Astrocyte of the cerebellum (primary cell): ENCODE measurements at regions not wholly inside any gene's neighbourhood (a gene's known extent, or its start where the extent isn't known, plus 50 kb on each side); places are given as distances from the start of the nearest gene placed in this dataset.
"Not testable (repeated sequence)": the region's sequence is repeated elsewhere in the genome, so short reads cannot be mapped to it uniquely, and the experiment has no call there.

Source experiments
- DNase-seq: peaks from one replicate; pipeline ENCODE4 v3.0.0-alpha.2; 2011; ENCODE audit warnings: low read depth
- H3K4me3 ChIP-seq: 2 replicates; pipeline ENCODE4 v1.5.1; 2011; ENCODE audit warnings: mild to moderate bottlenecking, low read depth, low read length, moderate library complexity
- in situ Hi-C: cut with HindIII; loops from 2 replicates; pipeline ENCODE4 v1.10.0; 2017; ENCODE audit warnings: low sequenced_read_pairs

DNA sequence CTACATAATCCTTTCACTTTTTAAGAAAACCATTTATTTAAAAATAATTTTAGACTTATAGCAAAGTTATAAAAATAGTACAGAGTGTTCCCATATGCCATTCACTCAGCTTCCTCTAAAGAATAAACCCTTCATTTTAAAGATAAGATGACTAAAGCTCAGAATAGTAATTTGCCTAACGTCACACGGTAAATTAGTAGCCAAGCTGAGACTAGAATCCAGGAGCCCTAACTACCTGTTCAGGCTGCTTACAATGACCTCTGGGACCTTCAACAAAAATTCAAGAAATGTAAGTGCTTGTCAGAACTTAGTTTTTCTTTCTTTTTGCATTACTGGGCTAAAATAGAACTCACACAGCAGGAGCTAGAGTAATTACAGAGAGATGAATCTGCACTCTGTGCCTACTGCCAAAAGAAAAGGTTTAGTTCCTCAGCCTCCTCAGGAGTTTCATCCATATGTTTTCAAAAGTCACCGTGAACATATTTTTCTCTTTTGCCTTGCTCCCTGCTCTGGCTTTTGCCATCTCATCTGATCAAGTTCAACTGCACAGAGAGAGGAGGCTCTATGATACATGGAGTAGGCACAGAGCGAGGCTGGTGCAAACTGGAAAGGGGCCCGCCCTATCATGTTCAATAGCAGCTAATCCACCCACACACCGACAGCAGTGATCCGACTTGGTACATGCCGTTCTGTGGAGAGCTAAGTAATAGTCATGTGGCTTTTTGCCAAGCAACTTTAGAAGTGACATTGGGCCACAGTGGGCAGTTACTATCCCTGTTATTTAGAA, 112.7 kb upstream of the SEC22B start:
- DNase-seq, H3K4me3 ChIP-seq, in situ Hi-C loops: not testable (repeated sequence)

DNA sequence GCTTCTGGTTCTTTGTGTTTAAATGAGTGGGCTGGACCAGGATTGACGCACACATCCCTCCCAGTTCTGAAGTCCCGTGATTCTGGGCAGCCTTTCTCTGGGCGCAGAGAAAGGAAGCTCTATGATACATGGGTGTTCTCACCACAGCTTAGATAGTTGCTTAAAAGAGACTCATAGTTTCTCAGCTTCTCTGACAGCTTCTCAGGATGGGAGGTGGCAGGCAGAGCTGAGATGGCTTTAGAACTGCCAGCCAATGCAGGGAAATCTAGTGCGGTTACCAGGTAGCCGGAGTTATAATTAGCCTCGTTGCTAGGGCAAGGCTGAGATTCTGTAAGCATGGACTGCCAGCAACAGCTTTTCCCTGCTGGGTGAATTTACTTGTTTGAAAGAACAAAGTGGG, 111.8 kb upstream of the SEC22B start:
- in situ Hi-C loops, DNase-seq, H3K4me3 ChIP-seq: not testable (repeated sequence)

- H3K4me3 ChIP-seq, DNase-seq, in situ Hi-C loops: not testable (repeated sequence)
Measured at GRCh38 chr1:120282744-120283464, 106.6 kb upstream of the SEC22B start.

DNA sequence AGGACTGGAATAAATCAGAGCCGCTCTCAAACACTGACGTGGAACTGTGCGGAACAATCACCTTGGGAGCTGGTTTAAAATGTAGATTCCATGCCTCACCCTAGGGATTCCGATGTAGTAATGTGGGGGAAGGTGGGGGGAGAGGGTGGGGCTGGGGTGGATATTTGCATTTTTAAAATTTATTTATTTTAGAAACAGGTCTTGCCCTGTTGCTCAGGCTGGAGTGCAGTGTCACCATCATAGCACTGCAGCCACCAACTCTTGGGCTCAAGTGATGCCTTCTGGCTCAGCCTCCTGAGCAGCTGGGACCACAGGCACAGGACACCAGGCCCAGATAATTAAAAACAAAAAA, 101.9 kb upstream of the SEC22B start:
- DNase-seq, in situ Hi-C loops, H3K4me3 ChIP-seq: not testable (repeated sequence)

- in situ Hi-C loops: not testable (repeated sequence)
Measured at GRCh38 chr1:120277428-120278258, 101.3 kb upstream of the SEC22B start.

DNA sequence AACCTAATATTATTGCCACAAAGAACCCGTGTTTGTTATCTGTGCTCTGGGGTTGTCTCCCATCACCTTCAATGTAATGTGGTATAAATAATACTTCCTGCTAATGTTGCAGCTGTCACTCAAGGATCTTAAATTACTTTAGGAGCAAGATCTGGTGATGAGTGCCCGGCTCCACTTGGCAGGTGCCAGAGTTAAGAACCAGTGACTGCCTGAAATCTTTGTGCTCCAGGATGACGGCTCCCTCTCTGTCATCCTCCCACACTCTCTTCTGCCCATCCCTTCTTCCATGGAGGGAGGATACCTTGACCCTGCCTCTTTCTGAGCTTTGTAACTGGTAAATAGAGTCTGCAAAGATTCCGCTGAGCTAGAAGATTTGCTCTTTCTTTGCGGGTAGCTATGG, 100.4 kb upstream of the SEC22B start:
- DNase-seq, in situ Hi-C loops, H3K4me3 ChIP-seq: not testable (repeated sequence)

More at GRCh38 chr1:120277428-120278258, 101.3 kb upstream of the SEC22B start:
- H3K4me3 ChIP-seq, DNase-seq: not testable (repeated sequence)

DNA sequence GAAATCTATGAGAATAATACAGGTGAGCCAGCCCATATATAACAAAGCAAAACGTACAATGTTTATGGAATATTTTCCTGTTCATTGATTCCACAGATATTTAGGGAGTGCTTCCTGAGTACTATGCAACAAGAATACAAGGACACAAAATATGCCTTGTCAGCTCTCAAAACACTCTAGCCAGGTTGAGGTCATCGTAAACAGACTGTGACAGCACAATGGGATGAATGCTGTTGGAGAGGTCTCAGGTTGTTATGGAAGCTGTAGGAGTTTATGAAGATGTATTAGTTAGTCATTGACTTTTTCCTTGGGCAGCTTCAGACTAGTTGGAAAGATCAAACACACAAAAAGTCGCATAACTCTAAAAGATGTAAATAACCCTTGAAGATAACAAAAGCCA, 98.1 kb upstream of the SEC22B start:
- DNase-seq, in situ Hi-C loops, H3K4me3 ChIP-seq: not testable (repeated sequence)

DNA sequence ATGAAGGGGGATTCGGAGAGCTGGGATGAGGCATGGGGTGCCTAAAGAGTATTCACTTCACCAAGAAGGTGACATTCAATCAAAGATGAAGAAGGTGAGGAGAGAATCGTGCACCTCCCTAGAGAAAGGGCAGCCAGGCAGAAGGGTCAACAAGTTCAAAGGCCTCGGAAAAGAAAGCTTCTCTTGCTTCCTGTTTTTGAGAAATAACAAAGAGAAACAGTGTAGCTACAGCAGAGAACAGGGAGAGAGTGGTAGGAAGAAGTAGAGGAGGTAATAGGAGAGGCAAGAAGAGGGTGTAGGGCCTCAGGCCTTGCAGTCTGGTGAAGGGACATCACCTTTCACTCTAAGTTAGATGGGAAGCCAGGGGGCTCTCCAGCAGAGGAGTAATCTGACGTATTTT, 97.0 kb upstream of the SEC22B start:
- in situ Hi-C loops, DNase-seq, H3K4me3 ChIP-seq: not testable (repeated sequence)

- H3K4me3 ChIP-seq, DNase-seq, in situ Hi-C loops: not testable (repeated sequence)
Measured at GRCh38 chr1:120272242-120272641, 95.9 kb upstream of the SEC22B start.

DNA sequence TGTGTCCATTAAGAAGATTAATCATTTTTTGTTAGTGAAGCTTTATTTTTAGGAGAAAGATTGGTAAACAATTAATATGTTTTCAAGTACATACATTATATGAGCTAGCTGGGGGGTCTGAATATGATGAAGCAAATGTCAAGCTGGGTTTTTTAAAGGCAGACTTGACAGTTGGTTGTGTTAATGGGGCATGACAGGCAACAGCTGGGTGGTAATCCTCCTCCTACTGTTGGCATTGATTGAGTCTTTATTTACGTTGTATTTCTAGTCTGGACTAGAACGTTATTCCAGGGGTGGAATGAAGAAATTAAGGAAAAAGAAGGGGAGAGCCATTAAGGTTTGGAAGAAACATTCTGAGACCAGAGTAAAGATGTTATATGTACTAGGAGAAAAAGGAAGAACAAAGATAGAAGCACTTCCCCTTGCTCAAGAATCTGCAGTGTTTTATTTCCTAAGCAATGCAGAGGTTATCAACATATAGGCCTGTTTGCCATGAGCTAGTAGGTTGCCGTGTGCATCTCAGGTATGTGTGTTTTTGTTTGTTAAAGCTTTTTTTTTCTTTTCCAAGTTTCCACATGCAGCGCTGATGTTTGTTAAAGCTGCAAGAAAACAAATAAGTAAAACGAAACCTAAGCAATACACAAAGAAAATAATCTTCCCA, 95.4 kb upstream of the SEC22B start:
- DNase-seq, in situ Hi-C loops: not testable (repeated sequence)

DNA sequence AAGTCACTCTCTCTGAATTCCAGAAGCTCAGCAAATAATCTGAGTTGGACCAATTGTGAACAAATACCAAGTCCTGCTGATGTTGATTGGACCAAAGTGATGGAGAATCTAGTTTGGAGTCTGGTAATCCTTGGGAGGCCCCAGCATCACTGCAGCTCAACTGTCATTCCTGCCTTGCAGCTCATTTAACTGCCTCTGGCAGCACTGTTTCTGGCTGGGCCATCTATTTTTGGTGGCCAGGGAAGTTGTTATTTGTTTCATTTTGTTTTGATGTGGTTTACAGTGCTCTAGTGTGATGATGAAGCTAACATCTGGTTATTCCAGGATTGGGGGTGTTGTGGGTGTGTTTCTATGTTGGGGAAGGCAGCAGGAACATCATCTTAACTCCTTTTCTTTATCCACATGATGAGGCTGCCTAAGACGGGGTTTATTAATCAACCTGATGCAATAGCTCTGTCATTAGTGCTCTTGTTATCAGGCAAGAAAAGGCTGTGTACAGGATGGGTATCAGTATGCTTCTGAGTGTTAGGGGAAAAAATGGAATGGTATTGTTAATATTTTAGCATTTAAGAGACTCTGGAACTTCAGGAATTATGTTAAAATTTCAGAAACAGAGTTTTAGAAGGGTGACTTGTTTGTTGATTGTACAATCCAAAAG, 91.7 kb upstream of the SEC22B start:
- H3K4me3 ChIP-seq, in situ Hi-C loops, DNase-seq: not testable (repeated sequence)

More for the DNA sequence above, 95.4 kb upstream of the SEC22B start:
- not testable (repeated sequence) for H3K4me3 ChIP-seq

DNA sequence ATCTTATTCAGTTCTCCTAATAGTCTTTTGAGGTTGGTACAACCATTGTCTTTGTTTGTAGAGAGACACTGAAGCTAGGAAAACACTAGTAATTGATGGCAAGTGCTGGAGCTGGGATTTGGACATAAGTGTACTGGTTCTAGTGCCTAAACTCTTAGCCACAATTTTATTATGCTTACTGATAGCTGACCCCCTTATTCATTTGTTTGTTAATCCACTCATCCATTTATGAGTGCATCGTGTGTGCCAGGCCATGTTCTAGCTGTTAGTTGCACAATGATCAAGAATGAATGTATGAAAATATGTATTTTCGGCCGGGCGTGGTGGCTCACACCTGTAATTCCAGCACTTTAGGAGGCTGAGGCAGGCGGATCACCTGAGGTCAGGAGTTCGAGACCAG, 88.2 kb upstream of the SEC22B start:
- DNase-seq, H3K4me3 ChIP-seq, in situ Hi-C loops: not testable (repeated sequence)

GRCh38 chr1:120262791-120263751, 86.8 kb upstream of the SEC22B start:
- DNase-seq, H3K4me3 ChIP-seq, in situ Hi-C loops: not testable (repeated sequence)

GRCh38 chr1:120257778-120258105, 81.4 kb upstream of the SEC22B start:
- in situ Hi-C loops, H3K4me3 ChIP-seq: not testable (repeated sequence)

GRCh38 chr1:120257064-120257777, 80.9 kb upstream of the SEC22B start:
- DNase-seq, in situ Hi-C loops, H3K4me3 ChIP-seq: not testable (repeated sequence)

More at GRCh38 chr1:120257778-120258105, 81.4 kb upstream of the SEC22B start:
- not testable (repeated sequence) for DNase-seq
